GM23248 (cell line): ENCODE measurements at regions not wholly inside any gene's neighbourhood (a gene's known extent, or its start where the extent isn't known, plus 50 kb on each side); places are given as distances from the start of the nearest gene placed in this dataset.

Experiments
- EZH2 ChIP-seq: fragments of 200-600 bp; sonication (generic); IDR thresholded peaks from 2 replicates; pipeline ENCODE4 v1.6.1; 2018; ENCODE audit warnings: antibody characterized with exemption, mild to moderate bottlenecking; ENCODE audit not compliant: insufficient read depth, poor library complexity, severe bottlenecking
- EZH2phosphoT487 ChIP-seq: fragments of 200-600 bp; sonication (generic); IDR thresholded peaks from 2 replicates; pipeline ENCODE4 v1.6.1; 2018; ENCODE audit warnings: antibody characterized with exemption, moderate library complexity, mild to moderate bottlenecking, low read depth; ENCODE audit not compliant: insufficient read depth

DNA sequence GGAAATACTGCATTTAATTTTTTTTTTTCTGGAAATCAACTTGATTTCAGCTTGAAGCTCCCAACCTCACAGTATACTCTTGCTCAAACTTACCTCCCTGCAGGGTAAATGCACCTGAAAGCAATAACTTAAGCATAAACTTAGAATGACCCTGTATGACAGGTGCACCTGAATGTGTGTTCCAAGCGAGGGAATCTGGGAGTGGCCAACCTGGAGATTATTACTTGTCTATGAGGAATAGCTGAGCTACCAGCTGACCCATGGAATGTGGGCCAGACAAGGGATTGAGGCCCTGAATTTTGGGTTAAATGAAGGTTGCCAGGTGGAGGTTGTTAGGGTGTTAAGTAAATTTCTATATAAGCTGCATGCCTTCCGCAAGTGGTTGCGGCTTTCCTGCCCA lies 140.6 kb downstream of the OSTF1 start:
- no peak for TF ChIP-seq EZH2
- TF ChIP-seq EZH2phosphoT487: no peak
